ENCODE measurements at regions not wholly inside any gene's neighbourhood (a gene's known extent, or its start where the extent isn't known, plus 50 kb on each side); places are given as distances from the start of the nearest gene placed in this dataset.

DNA sequence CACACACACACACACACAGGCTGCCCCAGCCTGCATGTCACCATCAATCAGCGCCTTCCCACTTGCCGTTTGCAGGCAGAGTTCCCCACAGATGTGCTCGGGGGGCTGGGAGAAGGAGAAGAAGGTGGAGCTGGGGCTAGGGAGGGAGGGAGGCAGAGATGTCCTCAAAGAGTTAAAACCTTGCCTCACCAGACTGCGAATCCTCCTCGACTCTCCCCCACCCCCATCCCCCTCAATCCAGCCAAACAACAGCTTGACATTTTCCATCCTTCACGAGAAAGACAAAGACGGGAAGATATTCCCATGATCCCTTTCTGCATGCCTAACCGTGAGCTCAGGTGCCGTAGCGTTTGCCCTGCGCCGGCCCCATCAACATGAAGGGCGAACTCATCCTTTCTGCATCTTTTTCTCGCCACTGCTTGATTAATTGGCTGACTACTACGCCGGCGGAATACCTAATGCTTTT lies 365.5 kb downstream of the MIAT start:
- no peak for TF ChIP-seq CTCF (IDR thresholded peaks at IDR 0.05)
- TF ChIP-seq POLR2A (IDR thresholded peaks at IDR 0.05): no peak
